ENCODE measurements at regions not wholly inside any gene's neighbourhood (a gene's known extent, or its start where the extent isn't known, plus 50 kb on each side); places are given as distances from the start of the nearest gene placed in this dataset.

- TF ChIP-seq CTCF (IDR thresholded peaks at IDR 0.05) (no peak), POLR2A (IDR thresholded peaks at IDR 0.05) (no peak)
Observed at GRCh38 chr13:44128552-44129001, 245.0 kb upstream of the SERP2 start.

Data from uterus (tissue), 2 donors.